22Rv1 (cell line): ENCODE measurements at regions not wholly inside any gene's neighbourhood (a gene's known extent, or its start where the extent isn't known, plus 50 kb on each side); places are given as distances from the start of the nearest gene placed in this dataset.

ENCODE experiments used
- ZFX ChIP-seq: fragments of 450-650 bp; IDR thresholded peaks from 2 replicates; pipeline ENCODE4 v1.6.1; 2017; ENCODE audit warnings: antibody characterized with exemption, borderline replicate concordance
- TF ChIP-seq, protein P1 (sequence below): fragments of 450-650 bp; IDR thresholded peaks from 2 replicates; pipeline ENCODE4 v1.5.1; 2017; ENCODE audit warnings: mild to moderate bottlenecking

GRCh38 chr9:113748135-113748534, 128.0 kb upstream of the ZNF618 start:
- TF ChIP-seq, protein P1, sequence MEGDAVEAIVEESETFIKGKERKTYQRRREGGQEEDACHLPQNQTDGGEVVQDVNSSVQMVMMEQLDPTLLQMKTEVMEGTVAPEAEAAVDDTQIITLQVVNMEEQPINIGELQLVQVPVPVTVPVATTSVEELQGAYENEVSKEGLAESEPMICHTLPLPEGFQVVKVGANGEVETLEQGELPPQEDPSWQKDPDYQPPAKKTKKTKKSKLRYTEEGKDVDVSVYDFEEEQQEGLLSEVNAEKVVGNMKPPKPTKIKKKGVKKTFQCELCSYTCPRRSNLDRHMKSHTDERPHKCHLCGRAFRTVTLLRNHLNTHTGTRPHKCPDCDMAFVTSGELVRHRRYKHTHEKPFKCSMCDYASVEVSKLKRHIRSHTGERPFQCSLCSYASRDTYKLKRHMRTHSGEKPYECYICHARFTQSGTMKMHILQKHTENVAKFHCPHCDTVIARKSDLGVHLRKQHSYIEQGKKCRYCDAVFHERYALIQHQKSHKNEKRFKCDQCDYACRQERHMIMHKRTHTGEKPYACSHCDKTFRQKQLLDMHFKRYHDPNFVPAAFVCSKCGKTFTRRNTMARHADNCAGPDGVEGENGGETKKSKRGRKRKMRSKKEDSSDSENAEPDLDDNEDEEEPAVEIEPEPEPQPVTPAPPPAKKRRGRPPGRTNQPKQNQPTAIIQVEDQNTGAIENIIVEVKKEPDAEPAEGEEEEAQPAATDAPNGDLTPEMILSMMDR: no peak
- no peak for TF ChIP-seq ZFX
